Dedifferentiated amniotic fluid mesenchymal stem cell (primary cell): ENCODE measurements at regions not wholly inside any gene's neighbourhood (a gene's known extent, or its start where the extent isn't known, plus 50 kb on each side); places are given as distances from the start of the nearest gene placed in this dataset.
A peak's percentile ranks its signal among the peaks of the same experiment; 100 is the strongest.

Experiments used
- DNase-seq: peaks from one replicate; pipeline ENCODE4 v3.0.0-alpha.2; 2016; ENCODE audit errors: extremely low spot score

DNA sequence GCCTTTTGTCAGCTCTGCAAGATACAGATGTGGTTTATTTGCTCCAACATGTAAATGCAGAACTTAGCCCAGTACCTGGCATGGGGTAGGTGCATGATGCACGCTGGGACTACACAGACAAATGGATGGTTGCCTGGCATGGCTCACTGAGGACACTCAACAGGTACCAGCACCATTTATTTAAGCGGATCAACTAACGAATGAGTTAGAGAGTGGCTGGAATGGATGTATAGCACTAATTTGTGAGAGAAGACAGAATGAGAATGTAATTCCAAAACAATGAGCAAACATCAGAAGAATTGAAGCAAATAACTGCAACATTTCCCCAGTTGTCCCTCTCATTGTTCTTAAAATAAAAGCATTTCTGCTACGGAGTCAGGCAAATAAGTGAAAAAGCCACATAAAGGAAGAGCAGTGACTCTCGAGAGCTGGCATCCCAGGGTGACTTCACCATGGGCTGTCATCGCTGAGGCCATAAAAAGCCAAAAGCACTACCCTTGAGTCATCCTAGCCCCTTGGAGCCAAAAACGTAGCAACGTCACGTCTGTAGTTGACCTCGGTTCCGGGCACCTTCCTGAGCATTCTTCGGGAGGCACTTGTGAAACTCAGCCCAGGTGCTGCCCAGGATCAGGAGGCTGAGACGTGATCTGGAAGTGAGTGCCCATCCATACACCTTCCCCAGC, 290.3 kb downstream of the NSG2 start:
- no peak for DNase-seq

- no peak for DNase-seq
Observed at GRCh38 chr5:174336479-174336878, 291.0 kb downstream of the NSG2 start.

DNA sequence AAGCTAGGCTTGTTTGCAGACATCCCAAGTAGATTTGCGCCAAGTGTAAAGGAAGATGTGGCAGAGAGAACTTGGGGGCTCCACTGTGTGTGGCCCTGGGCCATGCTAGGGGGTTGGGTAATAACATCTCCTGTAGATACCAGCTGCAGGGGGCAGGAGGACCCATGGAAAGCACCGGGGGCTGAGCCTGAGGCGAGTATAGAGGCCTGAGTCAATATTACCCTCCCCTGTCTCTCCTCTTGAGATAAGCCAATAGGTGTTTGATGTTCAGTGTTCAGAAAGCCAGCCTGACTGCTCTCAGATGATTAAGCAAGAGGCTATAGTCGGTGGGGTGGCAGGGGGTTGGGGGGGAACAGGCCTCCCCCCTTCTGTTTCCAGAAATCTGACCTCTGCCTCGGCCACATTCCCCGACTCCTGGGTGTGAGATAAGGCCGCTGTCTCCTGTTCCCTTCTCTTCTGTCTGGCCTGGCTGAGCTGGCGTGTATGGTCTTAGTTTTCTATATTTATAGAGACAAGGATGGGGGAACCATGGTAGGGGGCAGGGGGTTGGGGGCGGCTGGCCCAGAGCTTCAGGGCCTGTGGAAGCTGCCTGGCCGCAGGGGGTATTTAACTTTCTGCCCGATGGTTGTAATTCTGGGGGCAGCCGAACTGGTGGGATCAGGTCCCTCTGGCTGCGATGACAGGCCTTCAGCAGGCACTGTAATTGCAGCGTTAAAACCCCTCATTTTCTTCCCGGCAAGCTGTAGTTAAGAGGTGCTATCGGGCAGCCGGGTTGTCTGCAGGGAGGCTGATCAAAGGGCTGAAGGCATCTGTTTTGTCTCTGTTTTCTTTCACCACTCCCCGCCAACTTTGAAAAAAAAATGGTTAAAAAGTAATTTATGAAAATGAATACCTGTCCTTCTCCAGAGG, 292.0 kb downstream of the NSG2 start:
- DNase-seq: no peak

GRCh38 chr5:174338185-174339010, 292.9 kb downstream of the NSG2 start:
- DNase-seq: no peak

DNA sequence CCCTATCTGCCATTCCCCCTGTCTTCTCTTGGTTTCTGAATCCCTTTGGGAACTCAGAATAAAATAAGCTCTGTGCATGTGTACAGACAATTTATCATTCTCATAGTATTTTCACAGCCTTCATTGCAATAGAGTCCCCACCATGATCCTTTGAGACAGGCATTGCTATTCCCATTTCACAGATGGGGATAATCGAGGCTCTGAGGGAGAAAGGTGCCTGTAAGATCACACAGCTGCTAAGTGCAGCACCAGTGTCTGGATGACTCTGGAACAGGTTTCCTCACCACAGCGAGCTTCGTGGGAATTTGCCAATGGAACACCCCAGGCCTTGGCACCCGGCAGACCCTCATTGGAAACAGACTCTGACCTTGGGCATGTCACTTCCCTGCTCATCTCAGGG, 293.6 kb downstream of the NSG2 start:
- DNase-seq: no peak

DNA sequence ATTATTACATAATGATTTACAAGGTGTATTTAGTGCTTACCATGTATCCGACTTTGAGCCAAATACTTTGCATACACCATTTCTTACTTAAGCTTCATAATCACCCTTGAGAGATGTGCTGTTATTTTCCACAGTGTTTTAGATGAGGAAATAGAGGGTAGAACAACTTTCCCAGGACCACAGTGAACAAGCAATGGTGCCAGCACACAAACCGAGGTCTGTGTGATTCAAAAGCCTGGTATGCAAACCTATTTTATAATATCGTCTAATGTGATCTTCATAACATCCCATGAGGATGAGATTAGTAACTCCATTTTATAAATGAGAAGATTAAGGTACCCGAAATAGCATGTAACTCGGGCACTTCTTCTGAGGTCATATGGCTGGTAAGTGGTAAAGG, 294.7 kb downstream of the NSG2 start:
- no peak for DNase-seq

- no peak for DNase-seq
Observed at GRCh38 chr5:174342696-174343095, 297.2 kb downstream of the NSG2 start.

DNA sequence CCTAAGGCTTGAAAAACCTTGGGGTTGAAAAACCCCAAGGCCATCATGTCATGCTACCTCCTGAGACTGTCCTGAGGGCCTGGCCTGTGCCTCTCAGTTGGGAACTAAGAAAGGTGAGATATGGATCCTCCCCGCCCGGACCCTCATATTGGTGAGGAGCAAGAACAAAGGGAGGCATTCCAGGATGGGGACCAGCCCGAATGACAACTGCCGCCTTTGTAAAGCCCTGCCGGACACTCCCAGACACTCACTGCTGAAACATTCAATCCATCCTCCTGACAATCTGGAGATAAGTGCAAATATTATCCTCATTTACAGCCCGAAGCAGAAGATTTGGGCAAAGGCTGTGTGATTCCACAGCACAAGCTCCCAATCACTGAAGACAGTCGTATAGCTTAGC, 298.3 kb downstream of the NSG2 start:
- DNase-seq: no peak

- DNase-seq: no peak
Observed at GRCh38 chr5:174344335-174344734, 298.8 kb downstream of the NSG2 start.

DNA sequence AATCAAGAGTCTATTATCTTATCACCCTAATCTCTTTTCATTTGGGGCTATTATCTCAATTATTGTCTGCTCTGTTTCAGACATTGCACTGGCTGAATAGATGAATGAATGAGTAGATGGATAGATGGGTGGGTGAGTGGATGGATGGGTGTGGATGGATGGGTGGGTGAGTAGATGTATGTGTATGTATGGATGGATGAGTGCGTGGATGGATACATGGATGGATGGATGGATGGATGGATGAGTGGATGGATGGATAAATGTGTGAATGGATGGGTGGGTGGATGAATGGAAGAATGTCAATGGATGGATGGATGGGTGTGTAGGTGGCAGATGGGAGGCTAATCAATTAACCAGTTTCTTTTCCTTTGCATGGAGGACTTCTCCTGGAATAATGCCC, 301.7 kb downstream of the NSG2 start:
- DNase-seq: no peak

- DNase-seq: peak; percentile 24
Observed at GRCh38 chr5:174348311-174348981, 302.9 kb downstream of the NSG2 start.

GRCh38 chr5:174352681-174353080, 307.2 kb downstream of the NSG2 start:
- DNase-seq: no peak

DNA sequence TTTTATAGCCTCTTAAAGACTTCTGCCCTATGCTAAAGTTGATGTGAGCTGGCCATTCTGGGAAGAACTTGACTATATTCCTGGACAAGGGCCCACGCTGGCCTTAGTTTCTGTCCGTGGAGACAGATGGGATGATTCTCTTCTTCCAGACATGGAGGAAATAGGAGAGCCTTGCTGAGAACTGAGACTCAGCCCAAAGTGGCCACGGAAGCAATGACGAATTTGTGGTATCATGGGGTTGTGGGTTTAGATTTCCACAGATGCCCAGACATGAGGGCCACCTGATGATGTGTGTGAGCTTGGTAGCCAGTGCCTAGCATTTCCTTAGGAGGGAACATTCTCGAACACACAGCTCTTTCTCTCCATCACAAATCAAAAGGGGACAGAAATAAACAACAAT, 309.1 kb downstream of the NSG2 start:
- DNase-seq: no peak

GRCh38 chr5:174355208-174355612, 309.7 kb downstream of the NSG2 start:
- DNase-seq: peak; percentile 87

- DNase-seq: no peak
Observed at GRCh38 chr5:174355995-174356394, 310.5 kb downstream of the NSG2 start.

- DNase-seq: no peak
Observed at GRCh38 chr5:174356536-174356935, 311.0 kb downstream of the NSG2 start.

GRCh38 chr5:174358276-174358675, 312.8 kb downstream of the NSG2 start:
- DNase-seq: no peak

DNA sequence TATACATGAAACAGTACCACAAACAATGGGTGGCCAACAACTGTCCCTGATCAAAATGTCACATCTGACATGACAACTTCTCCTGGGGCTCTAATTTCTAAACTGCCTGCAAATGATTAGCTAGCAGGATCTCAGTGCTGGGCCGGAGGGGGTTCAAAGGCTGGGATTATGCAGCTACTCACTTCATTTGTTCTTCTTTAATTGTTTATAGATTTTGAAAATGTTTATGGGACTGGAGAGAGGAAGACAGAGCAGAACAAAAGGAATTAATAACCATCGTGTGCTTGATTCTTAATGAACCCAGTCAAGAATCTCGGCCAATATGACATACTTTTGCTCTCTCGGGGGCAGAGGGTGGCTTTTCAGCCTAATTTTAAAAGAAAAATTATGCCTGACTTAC, 313.6 kb downstream of the NSG2 start:
- DNase-seq: no peak

DNA sequence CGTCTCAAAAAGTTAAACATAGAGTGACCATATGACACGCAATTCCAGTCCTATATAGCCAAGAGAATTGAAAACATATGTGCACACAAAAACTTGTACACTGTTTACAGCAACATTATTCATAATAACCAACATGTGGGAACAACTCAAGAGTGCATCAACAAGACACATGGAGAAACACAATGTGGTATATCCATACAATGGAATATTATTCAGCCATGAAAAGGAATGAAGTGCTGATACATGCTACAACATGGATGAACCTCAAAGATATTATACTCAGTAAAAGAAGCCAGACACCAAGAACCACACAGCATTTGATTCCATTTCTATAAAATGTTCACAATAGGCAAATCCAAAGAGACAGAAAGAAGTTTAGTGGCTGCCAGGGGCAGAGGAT, 317.0 kb downstream of the NSG2 start:
- DNase-seq: no peak

DNA sequence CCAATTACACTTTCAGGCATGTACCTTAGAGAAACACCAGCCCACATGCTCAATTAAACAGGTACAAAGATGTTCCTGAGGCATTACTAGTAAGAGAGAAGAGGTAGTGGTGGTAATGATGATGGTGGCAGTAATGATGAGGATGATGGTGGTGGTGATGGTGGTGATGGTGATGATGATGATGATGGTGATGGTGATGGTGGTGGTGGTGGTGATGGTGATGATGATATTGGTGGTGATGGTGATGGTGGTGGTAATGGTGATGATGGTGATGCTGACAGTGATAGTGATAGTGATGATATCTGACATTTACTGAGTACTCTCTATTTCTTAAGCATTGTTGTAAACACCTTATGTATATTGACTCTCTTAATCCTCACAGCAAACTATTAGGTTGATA, 318.4 kb downstream of the NSG2 start:
- DNase-seq: no peak

- DNase-seq: no peak
Observed at GRCh38 chr5:174364676-174365075, 319.2 kb downstream of the NSG2 start.

- DNase-seq: no peak
Observed at GRCh38 chr5:174371600-174372094, 326.1 kb downstream of the NSG2 start.
